Central memory CD8-positive, alpha-beta T cell (primary cell): ENCODE measurements at regions not wholly inside any gene's neighbourhood (a gene's known extent, or its start where the extent isn't known, plus 50 kb on each side); places are given as distances from the start of the nearest gene placed in this dataset.

Experiments used
- ATAC-seq: fragments of 150-1000 bp; cut with Tn5 transposase; replicated peaks from 2 replicates; pipeline ENCODE4 v1.10.0; 2022; ENCODE audit warnings: mild to moderate bottlenecking, moderate FRiP score, moderate number of reproducible peaks; ENCODE audit not compliant: poor library complexity, severe bottlenecking; ENCODE audit errors: extremely low read depth
- DNase-seq, 2 donors: peaks; one replicate each; pipeline ENCODE4 v3.0.0; 2021; ENCODE audit warnings: low spot score in 2 of 2
- H3K27ac Mint-ChIP-seq: one replicate; pipeline ENCODE4 v1.8.0; 2022; ENCODE audit warnings: low read depth, mild to moderate bottlenecking, moderate library complexity, mixed read lengths
- H3K27me3 Mint-ChIP-seq: one replicate; pipeline ENCODE4 v1.8.0; 2022; ENCODE audit warnings: mixed read lengths
- H3K36me3 Mint-ChIP-seq: one replicate; pipeline ENCODE4 v1.8.0; 2022; ENCODE audit warnings: mild to moderate bottlenecking, moderate library complexity, mixed read lengths; ENCODE audit not compliant: insufficient read depth
- H3K4me1 Mint-ChIP-seq: one replicate; pipeline ENCODE4 v1.8.0; 2022; ENCODE audit warnings: mixed read lengths
- H3K4me3 Mint-ChIP-seq: one replicate; pipeline ENCODE4 v1.8.0; 2022; ENCODE audit warnings: mild to moderate bottlenecking, moderate library complexity, mixed read lengths
- H3K9me3 Mint-ChIP-seq: one replicate; pipeline ENCODE4 v1.8.0; 2022; ENCODE audit warnings: mixed read lengths

- Mint-ChIP-seq H3K27ac (no peak overlapping the region), H3K4me1 (no peaks in the 10 kb centered on the region), H3K36me3 (no peaks in the 10 kb centered on the region), H3K9me3 (no peaks in the 10 kb centered on the region), H3K27me3 (peaks cover 9% of the 10 kb centered on the region), H3K4me3 (no peak overlapping the region)
- DNase-seq (no peak), ATAC-seq (no peak)
Observed at GRCh38 chr2:144944546-144945220, 424.8 kb upstream of the ZEB2 start.

- no peaks in the 10 kb centered on the region for H3K36me3 Mint-ChIP-seq
- DNase-seq (no peak), ATAC-seq (no peak)
- no peak overlapping the region for H3K4me3 Mint-ChIP-seq
- H3K4me1 Mint-ChIP-seq, result no peaks in the 10 kb centered on the region
- H3K27me3 Mint-ChIP-seq, result peaks cover 9% of the 10 kb centered on the region
- H3K27ac Mint-ChIP-seq, result no peak overlapping the region
- no peaks in the 10 kb centered on the region for H3K9me3 Mint-ChIP-seq
Observed at GRCh38 chr2:144943986-144944385, 424.1 kb upstream of the ZEB2 start.

- Mint-ChIP-seq H3K27me3 (peaks cover 10% of the 10 kb centered on the region), H3K4me3 (no peak overlapping the region), H3K27ac (no peak overlapping the region), H3K4me1 (no peaks in the 10 kb centered on the region), H3K9me3 (no peaks in the 10 kb centered on the region), H3K36me3 (no peaks in the 10 kb centered on the region)
- no peak for DNase-seq
- no peak for ATAC-seq
Observed at GRCh38 chr2:144943293-144943941, 423.5 kb upstream of the ZEB2 start.

GRCh38 chr2:144942516-144943256 is 422.8 kb upstream of the ZEB2 start:
- no peak overlapping the region for H3K27ac Mint-ChIP-seq
- DNase-seq (no peak), ATAC-seq (no peak)
- H3K4me3 Mint-ChIP-seq, result no peak overlapping the region
- H3K27me3 Mint-ChIP-seq, result peaks cover 17% of the 10 kb centered on the region
- peaks cover 6% of the 10 kb centered on the region for H3K4me1 Mint-ChIP-seq
- no peaks in the 10 kb centered on the region for H3K9me3 Mint-ChIP-seq
- H3K36me3 Mint-ChIP-seq, result no peaks in the 10 kb centered on the region

GRCh38 chr2:144941743-144942488 is 422.0 kb upstream of the ZEB2 start:
- ATAC-seq, result no peak
- Mint-ChIP-seq H3K9me3 (no peaks in the 10 kb centered on the region), H3K4me3 (no peak overlapping the region), H3K27me3 (peaks cover 21% of the 10 kb centered on the region), H3K36me3 (no peaks in the 10 kb centered on the region), H3K4me1 (peaks cover 6% of the 10 kb centered on the region), H3K27ac (no peak overlapping the region)
- no peak for DNase-seq

GRCh38 chr2:144939590-144939989 is 419.7 kb upstream of the ZEB2 start:
- Mint-ChIP-seq H3K27ac (no peak overlapping the region), H3K4me1 (peaks cover 6% of the 10 kb centered on the region), H3K36me3 (no peaks in the 10 kb centered on the region), H3K9me3 (no peaks in the 10 kb centered on the region), H3K27me3 (peaks cover 34% of the 10 kb centered on the region), H3K4me3 (no peak overlapping the region)
- DNase-seq, result no peak
- ATAC-seq, result no peak

- no peak overlapping the region for H3K27ac Mint-ChIP-seq
- H3K4me1 Mint-ChIP-seq, result peaks cover 6% of the 10 kb centered on the region
- DNase-seq, result no peak
- ATAC-seq, result no peak
- no peaks in the 10 kb centered on the region for H3K9me3 Mint-ChIP-seq
- H3K27me3 Mint-ChIP-seq, result peaks cover 35% of the 10 kb centered on the region
- H3K4me3 Mint-ChIP-seq, result no peak overlapping the region
- H3K36me3 Mint-ChIP-seq, result no peaks in the 10 kb centered on the region
Observed at GRCh38 chr2:144937910-144938709, 418.2 kb upstream of the ZEB2 start.

DNA sequence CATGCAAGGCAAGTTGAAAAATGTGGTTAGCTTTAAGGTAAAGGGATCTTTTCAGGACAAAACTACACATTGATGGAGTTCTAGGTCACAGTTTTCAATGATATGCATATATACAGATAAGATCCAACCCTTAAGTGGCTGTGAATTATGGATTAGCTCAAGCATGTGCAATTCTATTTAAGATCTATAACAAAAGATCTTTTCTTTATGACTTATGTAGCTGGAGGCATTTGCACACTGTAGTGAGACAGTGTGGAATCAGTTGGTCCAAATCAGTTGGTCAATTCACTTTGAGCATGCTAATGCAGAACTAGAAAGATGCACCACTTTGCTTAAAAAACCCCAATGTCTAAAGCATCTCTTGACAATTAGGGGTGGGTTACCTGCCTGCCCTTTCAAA is 417.1 kb upstream of the ZEB2 start:
- Mint-ChIP-seq H3K4me3 (no peak overlapping the region), H3K4me1 (peaks cover 6% of the 10 kb centered on the region), H3K27me3 (peaks cover 32% of the 10 kb centered on the region), H3K36me3 (no peaks in the 10 kb centered on the region), H3K9me3 (no peaks in the 10 kb centered on the region), H3K27ac (no peak overlapping the region)
- ATAC-seq (no peak), DNase-seq (no peak)

DNA sequence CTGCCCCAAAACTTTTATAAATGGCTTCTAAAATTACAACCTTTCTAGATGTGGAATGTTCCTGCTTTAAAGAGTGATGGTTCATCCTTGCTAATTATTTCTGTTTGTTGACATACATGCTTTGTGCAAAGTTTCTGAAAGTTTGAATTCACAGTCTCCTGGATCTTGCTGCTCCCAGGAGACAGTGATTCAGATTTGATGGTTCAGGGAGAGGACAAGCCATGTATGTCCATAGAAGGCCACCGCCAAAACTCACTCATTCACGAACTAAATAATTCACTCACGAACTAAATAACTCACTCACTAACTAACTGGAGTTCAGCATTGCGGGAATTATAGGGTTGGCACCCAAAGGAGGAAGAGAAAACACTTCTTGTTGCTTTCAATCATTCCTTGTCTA is 416.5 kb upstream of the ZEB2 start:
- peaks cover 32% of the 10 kb centered on the region for H3K27me3 Mint-ChIP-seq
- no peak overlapping the region for H3K27ac Mint-ChIP-seq
- ATAC-seq (no peak), DNase-seq (no peak)
- no peaks in the 10 kb centered on the region for H3K9me3 Mint-ChIP-seq
- H3K36me3 Mint-ChIP-seq, result no peaks in the 10 kb centered on the region
- no peak overlapping the region for H3K4me3 Mint-ChIP-seq
- peaks cover 6% of the 10 kb centered on the region for H3K4me1 Mint-ChIP-seq

- no peak for DNase-seq
- no peak for ATAC-seq
- Mint-ChIP-seq H3K4me3 (no peak overlapping the region), H3K36me3 (no peaks in the 10 kb centered on the region), H3K27ac (no peak overlapping the region), H3K4me1 (peaks cover 6% of the 10 kb centered on the region), H3K9me3 (no peaks in the 10 kb centered on the region), H3K27me3 (peaks cover 32% of the 10 kb centered on the region)
Observed at GRCh38 chr2:144935736-144936135, 415.8 kb upstream of the ZEB2 start.

DNA sequence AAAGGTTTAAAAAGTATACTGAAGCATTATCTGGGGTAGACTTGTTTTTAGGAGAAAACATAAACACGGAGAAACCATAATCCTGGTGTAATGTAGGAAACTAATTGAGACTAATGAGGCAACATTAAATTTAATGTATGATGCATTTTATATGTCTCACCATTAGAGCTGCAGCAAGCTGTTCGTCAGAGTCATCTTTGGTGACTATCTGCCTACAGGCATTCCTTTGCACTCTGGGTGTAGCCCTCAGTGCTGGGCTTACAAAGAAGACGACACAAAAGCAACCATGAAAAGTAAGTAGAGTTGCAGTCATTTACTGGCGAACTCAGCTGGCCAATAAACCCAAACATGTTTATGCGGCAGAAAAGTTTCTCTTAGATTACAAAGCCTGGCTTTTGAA is 415.3 kb upstream of the ZEB2 start:
- Mint-ChIP-seq H3K36me3 (no peaks in the 10 kb centered on the region), H3K9me3 (no peaks in the 10 kb centered on the region), H3K4me1 (peaks cover 6% of the 10 kb centered on the region), H3K27ac (no peak overlapping the region), H3K4me3 (no peak overlapping the region), H3K27me3 (peaks cover 32% of the 10 kb centered on the region)
- DNase-seq (no peak), ATAC-seq (no peak)

- peaks cover 21% of the 10 kb centered on the region for H3K27me3 Mint-ChIP-seq
- H3K27ac Mint-ChIP-seq, result no peak overlapping the region
- H3K9me3 Mint-ChIP-seq, result peaks cover 14% of the 10 kb centered on the region
- H3K4me3 Mint-ChIP-seq, result no peak overlapping the region
- ATAC-seq, result no peak
- no peaks in the 10 kb centered on the region for H3K4me1 Mint-ChIP-seq
- H3K36me3 Mint-ChIP-seq, result no peaks in the 10 kb centered on the region
- DNase-seq, result no peak
Observed at GRCh38 chr2:144931960-144932359, 412.0 kb upstream of the ZEB2 start.
